ENCODE measurements at regions not wholly inside any gene's neighbourhood (a gene's known extent, or its start where the extent isn't known, plus 50 kb on each side); places are given as distances from the start of the nearest gene placed in this dataset.

DNA sequence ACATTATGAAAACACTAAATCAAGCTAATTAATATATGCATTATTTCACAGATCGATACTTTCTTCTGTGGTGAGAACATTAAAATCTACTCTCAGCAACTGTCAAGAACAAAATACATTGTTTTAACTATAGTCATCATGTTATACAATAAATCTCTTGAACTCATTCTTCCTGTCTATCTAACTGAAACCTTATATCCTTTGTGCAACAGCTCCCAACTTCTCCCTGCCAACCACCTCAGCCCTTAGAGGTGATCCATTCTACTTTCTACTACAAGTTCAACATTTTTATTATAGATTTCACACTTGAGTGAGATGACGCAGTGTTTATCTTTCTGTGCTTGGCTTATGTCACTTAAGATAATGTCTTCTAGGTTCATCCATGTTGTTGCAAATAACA lies 535.2 kb upstream of the CRIM1 start:
- Mint-ChIP-seq H3K4me3 (no peak overlapping the region), H3K36me3 (no peaks in the 10 kb centered on the region), H3K27ac (no peak overlapping the region), H3K4me1 (peaks cover 65% of the 10 kb centered on the region), H3K9me3 (no peaks in the 10 kb centered on the region), H3K27me3 (ENCODE audit: low read depth) (no peaks in the 10 kb centered on the region)
- CTCF ChIA-PET: no interaction called here
- TF ChIP-seq, protein P1, sequence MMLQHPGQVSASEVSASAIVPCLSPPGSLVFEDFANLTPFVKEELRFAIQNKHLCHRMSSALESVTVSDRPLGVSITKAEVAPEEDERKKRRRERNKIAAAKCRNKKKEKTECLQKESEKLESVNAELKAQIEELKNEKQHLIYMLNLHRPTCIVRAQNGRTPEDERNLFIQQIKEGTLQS (CRISPR knock-in tag; conservative IDR thresholded peaks at IDR 0.05): no peak
- TF ChIP-seq JAZF1 (CRISPR knock-in tag; IDR thresholded peaks at IDR 0.05) (no peak), NFE2L1 (CRISPR knock-in tag; IDR thresholded peaks at IDR 0.05) (no peak), TEAD4 (CRISPR knock-in tag; IDR thresholded peaks at IDR 0.05) (no peak), EMX1 (CRISPR knock-in tag; IDR thresholded peaks at IDR 0.05) (no peak), TEAD1 (CRISPR knock-in tag; IDR thresholded peaks at IDR 0.05) (no peak), NFATC4 (CRISPR knock-in tag; IDR thresholded peaks at IDR 0.05) (no peak), ZNF138 (CRISPR knock-in tag; conservative IDR thresholded peaks at IDR 0.05) (no peak)
- TF ChIP-seq, protein P2, sequence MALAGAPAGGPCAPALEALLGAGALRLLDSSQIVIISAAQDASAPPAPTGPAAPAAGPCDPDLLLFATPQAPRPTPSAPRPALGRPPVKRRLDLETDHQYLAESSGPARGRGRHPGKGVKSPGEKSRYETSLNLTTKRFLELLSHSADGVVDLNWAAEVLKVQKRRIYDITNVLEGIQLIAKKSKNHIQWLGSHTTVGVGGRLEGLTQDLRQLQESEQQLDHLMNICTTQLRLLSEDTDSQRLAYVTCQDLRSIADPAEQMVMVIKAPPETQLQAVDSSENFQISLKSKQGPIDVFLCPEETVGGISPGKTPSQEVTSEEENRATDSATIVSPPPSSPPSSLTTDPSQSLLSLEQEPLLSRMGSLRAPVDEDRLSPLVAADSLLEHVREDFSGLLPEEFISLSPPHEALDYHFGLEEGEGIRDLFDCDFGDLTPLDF (CRISPR knock-in tag; IDR thresholded peaks at IDR 0.05): no peak
- TF ChIP-seq, protein P3, sequence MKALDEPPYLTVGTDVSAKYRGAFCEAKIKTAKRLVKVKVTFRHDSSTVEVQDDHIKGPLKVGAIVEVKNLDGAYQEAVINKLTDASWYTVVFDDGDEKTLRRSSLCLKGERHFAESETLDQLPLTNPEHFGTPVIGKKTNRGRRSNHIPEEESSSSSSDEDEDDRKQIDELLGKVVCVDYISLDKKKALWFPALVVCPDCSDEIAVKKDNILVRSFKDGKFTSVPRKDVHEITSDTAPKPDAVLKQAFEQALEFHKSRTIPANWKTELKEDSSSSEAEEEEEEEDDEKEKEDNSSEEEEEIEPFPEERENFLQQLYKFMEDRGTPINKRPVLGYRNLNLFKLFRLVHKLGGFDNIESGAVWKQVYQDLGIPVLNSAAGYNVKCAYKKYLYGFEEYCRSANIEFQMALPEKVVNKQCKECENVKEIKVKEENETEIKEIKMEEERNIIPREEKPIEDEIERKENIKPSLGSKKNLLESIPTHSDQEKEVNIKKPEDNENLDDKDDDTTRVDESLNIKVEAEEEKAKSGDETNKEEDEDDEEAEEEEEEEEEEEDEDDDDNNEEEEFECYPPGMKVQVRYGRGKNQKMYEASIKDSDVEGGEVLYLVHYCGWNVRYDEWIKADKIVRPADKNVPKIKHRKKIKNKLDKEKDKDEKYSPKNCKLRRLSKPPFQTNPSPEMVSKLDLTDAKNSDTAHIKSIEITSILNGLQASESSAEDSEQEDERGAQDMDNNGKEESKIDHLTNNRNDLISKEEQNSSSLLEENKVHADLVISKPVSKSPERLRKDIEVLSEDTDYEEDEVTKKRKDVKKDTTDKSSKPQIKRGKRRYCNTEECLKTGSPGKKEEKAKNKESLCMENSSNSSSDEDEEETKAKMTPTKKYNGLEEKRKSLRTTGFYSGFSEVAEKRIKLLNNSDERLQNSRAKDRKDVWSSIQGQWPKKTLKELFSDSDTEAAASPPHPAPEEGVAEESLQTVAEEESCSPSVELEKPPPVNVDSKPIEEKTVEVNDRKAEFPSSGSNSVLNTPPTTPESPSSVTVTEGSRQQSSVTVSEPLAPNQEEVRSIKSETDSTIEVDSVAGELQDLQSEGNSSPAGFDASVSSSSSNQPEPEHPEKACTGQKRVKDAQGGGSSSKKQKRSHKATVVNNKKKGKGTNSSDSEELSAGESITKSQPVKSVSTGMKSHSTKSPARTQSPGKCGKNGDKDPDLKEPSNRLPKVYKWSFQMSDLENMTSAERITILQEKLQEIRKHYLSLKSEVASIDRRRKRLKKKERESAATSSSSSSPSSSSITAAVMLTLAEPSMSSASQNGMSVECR (CRISPR knock-in tag; IDR thresholded peaks at IDR 0.05; ENCODE audit: borderline replicate concordance): no peak
- POLR2A ChIA-PET: no interaction called here
- ATAC-seq (no peak), DNase-seq (ENCODE audit: low spot score) (no peak)

DNA sequence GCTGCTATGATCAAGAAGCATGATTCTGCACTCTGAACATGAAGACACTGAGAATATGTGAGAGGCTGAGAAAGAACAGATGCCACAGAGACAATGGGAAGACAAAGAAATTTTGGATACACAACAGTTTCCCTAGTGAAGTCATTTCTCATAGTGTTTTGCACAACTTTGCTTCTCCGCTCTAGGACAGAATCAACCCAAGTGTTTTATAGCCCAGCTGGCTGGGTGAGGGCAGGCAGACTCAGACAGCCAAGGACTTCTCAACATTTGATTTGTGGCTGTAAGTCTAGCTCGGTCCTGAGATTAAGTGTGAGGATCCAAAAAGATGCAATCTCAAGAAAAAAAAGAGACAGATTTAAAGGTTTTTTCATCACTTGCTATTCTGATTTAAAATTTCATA lies 536.5 kb upstream of the CRIM1 start:
- CTCF ChIA-PET: no interaction called here
- no peak for DNase-seq (ENCODE audit: low spot score)
- no peak overlapping the region for H3K27ac Mint-ChIP-seq
- no peaks in the 10 kb centered on the region for H3K27me3 Mint-ChIP-seq (ENCODE audit: low read depth)
- ATAC-seq: no peak
- 0 out of 2 replicates have a peak, but pooled peaks cover 4% of the 10 kb centered on the region for H3K9me3 Mint-ChIP-seq
- H3K4me1 Mint-ChIP-seq: peaks cover 51% of the 10 kb centered on the region
- no peak overlapping the region for H3K4me3 Mint-ChIP-seq
- no peaks in the 10 kb centered on the region for H3K36me3 Mint-ChIP-seq
- POLR2A ChIA-PET: no interaction called here
- TF ChIP-seq RORB (CRISPR knock-in tag; IDR thresholded peaks at IDR 0.05) (no peak), ZNF416 (CRISPR knock-in tag; IDR thresholded peaks at IDR 0.05) (no peak), ZNF121 (CRISPR knock-in tag; IDR thresholded peaks at IDR 0.05) (no peak), ZNF317 (CRISPR knock-in tag; IDR thresholded peaks at IDR 0.05; ENCODE audit: borderline replicate concordance, low read depth) (no peak), FOXP1 (CRISPR knock-in tag; IDR thresholded peaks at IDR 0.05; ENCODE audit: borderline replicate concordance) (no peak)
- TF ChIP-seq, protein P4, sequence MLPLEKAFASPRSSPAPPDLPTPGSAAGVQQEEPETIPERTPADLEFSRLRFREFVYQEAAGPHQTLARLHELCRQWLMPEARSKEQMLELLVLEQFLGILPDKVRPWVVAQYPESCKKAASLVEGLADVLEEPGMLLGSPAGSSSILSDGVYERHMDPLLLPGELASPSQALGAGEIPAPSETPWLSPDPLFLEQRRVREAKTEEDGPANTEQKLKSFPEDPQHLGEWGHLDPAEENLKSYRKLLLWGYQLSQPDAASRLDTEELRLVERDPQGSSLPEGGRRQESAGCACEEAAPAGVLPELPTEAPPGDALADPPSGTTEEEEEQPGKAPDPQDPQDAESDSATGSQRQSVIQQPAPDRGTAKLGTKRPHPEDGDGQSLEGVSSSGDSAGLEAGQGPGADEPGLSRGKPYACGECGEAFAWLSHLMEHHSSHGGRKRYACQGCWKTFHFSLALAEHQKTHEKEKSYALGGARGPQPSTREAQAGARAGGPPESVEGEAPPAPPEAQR (CRISPR knock-in tag; IDR thresholded peaks at IDR 0.05): no peak
- TF ChIP-seq, protein P5, sequence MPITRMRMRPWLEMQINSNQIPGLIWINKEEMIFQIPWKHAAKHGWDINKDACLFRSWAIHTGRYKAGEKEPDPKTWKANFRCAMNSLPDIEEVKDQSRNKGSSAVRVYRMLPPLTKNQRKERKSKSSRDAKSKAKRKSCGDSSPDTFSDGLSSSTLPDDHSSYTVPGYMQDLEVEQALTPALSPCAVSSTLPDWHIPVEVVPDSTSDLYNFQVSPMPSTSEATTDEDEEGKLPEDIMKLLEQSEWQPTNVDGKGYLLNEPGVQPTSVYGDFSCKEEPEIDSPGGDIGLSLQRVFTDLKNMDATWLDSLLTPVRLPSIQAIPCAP (CRISPR knock-in tag; IDR thresholded peaks at IDR 0.05): no peak
- TF ChIP-seq, protein P6, sequence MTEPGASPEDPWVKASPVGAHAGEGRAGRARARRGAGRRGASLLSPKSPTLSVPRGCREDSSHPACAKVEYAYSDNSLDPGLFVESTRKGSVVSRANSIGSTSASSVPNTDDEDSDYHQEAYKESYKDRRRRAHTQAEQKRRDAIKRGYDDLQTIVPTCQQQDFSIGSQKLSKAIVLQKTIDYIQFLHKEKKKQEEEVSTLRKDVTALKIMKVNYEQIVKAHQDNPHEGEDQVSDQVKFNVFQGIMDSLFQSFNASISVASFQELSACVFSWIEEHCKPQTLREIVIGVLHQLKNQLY (CRISPR knock-in tag; IDR thresholded peaks at IDR 0.05): no peak
- TF ChIP-seq, protein P7, sequence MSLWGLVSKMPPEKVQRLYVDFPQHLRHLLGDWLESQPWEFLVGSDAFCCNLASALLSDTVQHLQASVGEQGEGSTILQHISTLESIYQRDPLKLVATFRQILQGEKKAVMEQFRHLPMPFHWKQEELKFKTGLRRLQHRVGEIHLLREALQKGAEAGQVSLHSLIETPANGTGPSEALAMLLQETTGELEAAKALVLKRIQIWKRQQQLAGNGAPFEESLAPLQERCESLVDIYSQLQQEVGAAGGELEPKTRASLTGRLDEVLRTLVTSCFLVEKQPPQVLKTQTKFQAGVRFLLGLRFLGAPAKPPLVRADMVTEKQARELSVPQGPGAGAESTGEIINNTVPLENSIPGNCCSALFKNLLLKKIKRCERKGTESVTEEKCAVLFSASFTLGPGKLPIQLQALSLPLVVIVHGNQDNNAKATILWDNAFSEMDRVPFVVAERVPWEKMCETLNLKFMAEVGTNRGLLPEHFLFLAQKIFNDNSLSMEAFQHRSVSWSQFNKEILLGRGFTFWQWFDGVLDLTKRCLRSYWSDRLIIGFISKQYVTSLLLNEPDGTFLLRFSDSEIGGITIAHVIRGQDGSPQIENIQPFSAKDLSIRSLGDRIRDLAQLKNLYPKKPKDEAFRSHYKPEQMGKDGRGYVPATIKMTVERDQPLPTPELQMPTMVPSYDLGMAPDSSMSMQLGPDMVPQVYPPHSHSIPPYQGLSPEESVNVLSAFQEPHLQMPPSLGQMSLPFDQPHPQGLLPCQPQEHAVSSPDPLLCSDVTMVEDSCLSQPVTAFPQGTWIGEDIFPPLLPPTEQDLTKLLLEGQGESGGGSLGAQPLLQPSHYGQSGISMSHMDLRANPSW (CRISPR knock-in tag; conservative IDR thresholded peaks at IDR 0.05; ENCODE audit: low read depth): no peak
- TF ChIP-seq, protein P8, sequence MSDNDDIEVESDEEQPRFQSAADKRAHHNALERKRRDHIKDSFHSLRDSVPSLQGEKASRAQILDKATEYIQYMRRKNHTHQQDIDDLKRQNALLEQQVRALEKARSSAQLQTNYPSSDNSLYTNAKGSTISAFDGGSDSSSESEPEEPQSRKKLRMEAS (CRISPR knock-in tag; IDR thresholded peaks at IDR 0.05): no peak
- TF ChIP-seq, protein P9, sequence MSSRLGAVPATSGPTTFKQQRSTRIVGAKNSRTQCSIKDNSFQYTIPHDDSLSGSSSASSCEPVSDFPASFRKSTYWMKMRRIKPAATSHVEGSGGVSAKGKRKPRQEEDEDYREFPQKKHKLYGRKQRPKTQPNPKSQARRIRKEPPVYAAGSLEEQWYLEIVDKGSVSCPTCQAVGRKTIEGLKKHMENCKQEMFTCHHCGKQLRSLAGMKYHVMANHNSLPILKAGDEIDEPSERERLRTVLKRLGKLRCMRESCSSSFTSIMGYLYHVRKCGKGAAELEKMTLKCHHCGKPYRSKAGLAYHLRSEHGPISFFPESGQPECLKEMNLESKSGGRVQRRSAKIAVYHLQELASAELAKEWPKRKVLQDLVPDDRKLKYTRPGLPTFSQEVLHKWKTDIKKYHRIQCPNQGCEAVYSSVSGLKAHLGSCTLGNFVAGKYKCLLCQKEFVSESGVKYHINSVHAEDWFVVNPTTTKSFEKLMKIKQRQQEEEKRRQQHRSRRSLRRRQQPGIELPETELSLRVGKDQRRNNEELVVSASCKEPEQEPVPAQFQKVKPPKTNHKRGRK (CRISPR knock-in tag; IDR thresholded peaks at IDR 0.05; ENCODE audit: borderline replicate concordance): no peak

All from WTC11 (cell line).